Spleen (tissue), 7 donors: ENCODE measurements at regions not wholly inside any gene's neighbourhood (a gene's known extent, or its start where the extent isn't known, plus 50 kb on each side); places are given as distances from the start of the nearest gene placed in this dataset.

Experiments used
- CTCF ChIP-seq, 11 experiments: fragments of 200-600 bp in 7 of 11; fragments of 450-650 bp in 4 of 11; sonication (generic) in 4 of 11; IDR thresholded peaks in 8 of 11; conservative IDR thresholded peaks in 3 of 11; 1 replicate in 7 of 11; 2 replicates in 4 of 11; pipeline versions ENCODE4 v1.4.0 to v1.8.0; 2016 to 2021; ENCODE audit warnings: antibody characterized with exemption in 11 of 11, inconsistent platforms in 4 of 11, mild to moderate bottlenecking in 1 of 11
- POLR2AphosphoS5 ChIP-seq, 3 donors: sonication (generic); formaldehyde crosslinking; IDR thresholded peaks; one replicate each; pipeline ENCODE4 v1.5.1; 2017; ENCODE audit warnings: antibody characterized with exemption in 3 of 3
- donor health status: DM: no; HTN: no; CAD: no; lungs with moderate emphysema.
- donor health status: DM: no; HTN: no; CAD: no.
- donor health status: DM: no; HTN: no; CAD: no.

GRCh38 chr13:53466576-53466975 lies 438.0 kb downstream of the OLFM4 start:
- TF ChIP-seq CTCF (IDR thresholded peaks at IDR 0.05 in 8 of 11, conservative IDR thresholded peaks at IDR 0.05 in 3 of 11) (no peak), POLR2AphosphoS5 (IDR thresholded peaks at IDR 0.05) (no peak)
